COR-L47 (cell line): ENCODE measurements at regions not wholly inside any gene's neighbourhood (a gene's known extent, or its start where the extent isn't known, plus 50 kb on each side); places are given as distances from the start of the nearest gene placed in this dataset.
"Not testable (repeated sequence)": the region's sequence is repeated elsewhere in the genome, so short reads cannot be mapped to it uniquely, and the experiment has no call there.

Experiments used
- DNase-seq: peaks from one replicate; lab custom pipeline; 2025; lab: John Stamatoyannopoulos, UW

DNA sequence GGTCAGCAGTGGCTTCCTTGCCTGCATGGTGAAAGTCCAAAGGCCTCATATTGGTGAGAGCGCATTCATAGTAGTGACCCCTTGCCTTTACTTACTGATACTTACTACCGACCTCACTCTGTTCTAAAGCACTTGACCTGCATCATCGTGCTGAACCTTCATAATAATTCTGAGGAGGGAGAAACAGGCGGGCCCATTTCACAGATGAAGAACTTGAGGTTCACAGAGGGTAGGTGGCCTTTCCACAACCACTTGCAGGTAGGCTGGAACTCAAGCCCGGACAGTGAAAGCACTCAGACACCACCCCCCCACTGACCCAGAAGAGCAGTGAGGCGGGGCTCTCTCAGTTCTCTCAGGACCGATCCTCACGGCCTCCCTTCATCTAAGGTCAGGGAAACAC, 149.4 kb upstream of the CHST15 start:
- DNase-seq = no peak

DNA sequence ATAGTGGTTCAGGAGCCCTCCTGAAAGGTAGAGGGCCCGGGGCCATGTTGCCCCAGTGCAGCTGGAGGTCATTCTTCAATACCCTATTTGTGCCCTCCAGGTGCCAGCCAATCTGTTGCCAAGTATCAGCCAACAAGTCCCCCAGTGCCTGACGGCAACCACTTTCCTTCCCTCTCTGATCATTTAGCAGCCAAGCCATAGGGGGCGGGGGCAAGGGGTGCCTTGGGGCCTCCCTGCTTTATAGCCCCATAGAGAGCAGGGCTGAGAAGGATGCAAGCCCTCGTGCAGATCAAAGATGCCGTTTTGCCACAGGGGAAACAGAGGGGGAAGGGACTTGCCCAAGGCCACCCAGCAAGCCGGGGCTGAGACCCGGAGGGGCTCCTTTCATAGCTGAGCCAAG, 149.0 kb upstream of the CHST15 start:
- DNase-seq = no peak

DNA sequence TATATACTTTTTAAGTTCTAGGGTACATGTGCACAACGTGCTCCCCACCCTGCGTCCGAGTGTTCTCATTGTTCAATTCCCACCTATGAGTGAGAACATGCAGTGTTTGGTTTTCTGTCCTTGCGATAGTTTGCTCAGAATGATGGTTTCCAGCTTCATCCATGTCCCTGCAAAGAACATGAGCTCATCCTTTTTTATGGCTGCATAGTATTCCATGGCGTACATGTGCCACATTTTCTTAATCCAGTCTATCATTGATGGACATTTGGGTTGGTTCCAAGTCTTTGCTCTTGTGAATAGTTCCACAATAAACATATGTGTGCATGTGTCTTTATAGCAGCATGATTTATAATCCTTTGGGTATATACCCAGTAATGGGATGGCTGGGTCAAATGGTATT, 148.1 kb upstream of the CHST15 start:
- DNase-seq = not testable (repeated sequence)

DNA sequence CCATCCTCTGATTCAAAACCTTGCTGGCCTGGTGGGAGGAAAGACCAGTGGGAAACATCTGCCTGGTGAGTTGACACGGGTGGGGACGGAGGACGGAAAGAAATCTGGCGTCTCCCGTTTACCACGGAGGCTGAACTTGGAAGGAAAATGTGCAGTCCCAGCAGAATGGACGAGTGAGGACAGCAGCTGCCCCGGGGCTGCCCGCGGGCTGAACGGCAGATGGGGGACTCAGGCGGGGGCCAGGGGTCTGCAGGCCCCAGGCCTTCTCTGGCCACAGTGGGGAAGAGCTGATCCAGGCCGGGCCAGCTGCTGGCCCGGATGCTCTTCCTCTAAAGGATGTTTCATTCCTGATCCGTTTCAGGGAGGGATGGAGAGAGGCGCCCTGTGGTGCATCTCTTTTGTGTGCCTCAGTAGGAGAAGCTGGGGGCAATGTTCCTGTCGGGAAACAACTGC, 147.5 kb upstream of the CHST15 start:
- DNase-seq = no peak

GRCh38 chr10:124239696-124240095, 146.3 kb upstream of the CHST15 start:
- DNase-seq = no peak

DNA sequence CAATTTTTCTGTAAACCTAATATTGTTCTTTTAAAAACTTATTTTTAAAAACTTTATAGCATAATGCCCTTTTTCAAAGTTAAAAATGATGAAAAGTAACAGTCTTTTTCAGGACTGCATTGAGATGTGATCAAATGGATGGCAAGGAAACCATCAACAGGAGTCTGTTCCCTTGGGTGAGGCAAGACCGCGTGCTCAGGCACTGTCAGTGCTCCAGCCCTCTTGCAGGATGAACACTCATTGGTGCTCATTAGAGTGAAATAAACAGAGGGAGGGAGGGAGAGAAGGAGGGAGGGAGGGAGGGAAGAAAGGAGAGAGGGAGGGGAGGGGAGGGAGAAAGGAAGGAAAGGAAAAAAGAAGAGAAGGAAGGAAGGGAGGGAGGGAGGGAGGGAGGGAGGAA, 145.7 kb upstream of the CHST15 start:
- no peak for DNase-seq

DNA sequence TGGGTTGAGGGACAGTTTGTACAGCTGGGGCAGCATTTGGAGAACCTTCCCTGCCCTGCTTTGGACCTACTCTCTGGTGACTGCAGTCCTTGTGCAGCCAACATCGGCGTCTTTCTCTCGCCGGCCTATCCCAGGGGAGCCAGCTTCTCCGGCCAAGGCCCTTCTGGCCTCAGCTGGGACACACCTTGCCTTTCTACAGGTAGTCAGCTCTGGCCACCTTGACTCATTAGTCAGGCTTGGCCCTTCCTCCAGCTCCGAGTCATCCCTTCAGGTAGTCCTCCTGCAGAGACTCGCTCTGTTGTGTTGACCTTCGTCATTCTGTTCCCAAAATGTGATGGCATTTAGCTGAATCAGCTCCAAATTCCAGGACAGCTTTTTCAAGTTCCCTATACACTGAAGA, 145.0 kb upstream of the CHST15 start:
- DNase-seq = no peak

- DNase-seq = no peak
These were observed 144.0 kb upstream of the CHST15 start for GRCh38 chr10:124237282-124237961.

DNA sequence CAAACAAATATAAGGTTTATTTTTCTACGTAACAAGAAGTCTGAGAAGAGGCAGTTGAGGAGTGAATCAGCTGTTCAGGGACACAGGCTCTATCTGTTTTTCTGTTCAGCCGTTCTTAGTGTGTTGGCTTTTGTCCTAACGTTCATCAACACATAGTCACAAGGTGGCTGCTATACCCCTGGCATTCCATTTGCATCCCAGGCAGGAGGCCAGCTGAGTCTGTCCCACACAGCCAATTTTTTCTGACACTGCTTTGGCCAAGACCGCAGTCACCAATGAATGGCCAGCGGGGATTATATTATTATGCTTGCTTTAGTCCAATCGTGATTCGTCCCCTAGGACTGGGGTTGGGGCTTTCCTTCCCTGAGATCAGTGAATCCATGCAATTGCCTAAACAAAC, 143.4 kb upstream of the CHST15 start:
- no peak for DNase-seq

DNA sequence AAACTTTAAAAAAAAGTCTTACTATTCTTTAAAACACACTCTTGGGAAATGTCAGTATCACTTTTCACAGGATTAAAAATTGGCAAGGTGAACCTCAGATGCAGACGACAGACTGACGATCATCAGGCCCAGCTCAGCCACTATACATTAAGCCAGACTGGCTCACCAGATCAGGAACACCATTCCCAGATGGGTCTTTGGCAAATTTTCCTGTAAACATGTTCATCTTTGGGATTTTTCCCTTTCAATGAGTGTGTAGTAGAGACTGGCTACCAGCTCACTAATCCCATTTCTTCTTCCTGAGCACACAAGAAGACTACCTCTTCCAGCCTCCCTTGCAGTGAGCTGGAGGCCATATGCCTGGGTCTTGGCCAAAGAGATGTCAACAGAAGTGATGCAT, 142.7 kb upstream of the CHST15 start:
- DNase-seq = no peak

- no peak for DNase-seq
These were observed 141.8 kb upstream of the CHST15 start for GRCh38 chr10:124235232-124235631.

DNA sequence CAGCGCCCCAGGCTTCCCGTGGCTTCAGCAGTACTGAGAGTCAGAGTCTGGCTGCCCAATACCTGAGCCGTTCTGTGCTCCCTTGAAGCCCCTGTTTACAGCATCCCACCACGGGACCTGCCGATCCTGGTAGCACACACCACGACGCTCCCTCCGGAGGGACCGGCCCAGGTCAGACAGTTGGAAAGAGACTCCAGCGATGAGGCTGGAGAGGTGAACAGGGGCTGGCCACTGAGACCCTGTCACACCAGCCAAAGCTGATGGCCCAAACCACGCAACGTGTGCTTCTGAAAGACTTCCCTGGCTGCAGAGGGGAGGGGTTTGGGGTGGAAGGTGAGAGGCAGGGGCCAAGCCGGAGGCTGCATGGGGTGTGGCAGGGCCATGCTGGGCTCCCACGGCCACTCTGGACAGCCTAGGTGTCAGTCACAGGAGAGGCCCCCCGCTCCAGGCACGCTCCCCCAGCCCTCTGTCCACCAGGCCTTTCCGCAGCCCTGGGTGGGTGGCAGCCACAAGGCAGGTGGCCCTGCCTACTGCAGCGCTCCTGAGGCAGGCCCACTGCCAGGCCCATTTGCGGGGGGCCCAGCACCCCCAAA, 140.2 kb upstream of the CHST15 start:
- no peak for DNase-seq

GRCh38 chr10:124232686-124233545, 139.5 kb upstream of the CHST15 start:
- DNase-seq = no peak

DNA sequence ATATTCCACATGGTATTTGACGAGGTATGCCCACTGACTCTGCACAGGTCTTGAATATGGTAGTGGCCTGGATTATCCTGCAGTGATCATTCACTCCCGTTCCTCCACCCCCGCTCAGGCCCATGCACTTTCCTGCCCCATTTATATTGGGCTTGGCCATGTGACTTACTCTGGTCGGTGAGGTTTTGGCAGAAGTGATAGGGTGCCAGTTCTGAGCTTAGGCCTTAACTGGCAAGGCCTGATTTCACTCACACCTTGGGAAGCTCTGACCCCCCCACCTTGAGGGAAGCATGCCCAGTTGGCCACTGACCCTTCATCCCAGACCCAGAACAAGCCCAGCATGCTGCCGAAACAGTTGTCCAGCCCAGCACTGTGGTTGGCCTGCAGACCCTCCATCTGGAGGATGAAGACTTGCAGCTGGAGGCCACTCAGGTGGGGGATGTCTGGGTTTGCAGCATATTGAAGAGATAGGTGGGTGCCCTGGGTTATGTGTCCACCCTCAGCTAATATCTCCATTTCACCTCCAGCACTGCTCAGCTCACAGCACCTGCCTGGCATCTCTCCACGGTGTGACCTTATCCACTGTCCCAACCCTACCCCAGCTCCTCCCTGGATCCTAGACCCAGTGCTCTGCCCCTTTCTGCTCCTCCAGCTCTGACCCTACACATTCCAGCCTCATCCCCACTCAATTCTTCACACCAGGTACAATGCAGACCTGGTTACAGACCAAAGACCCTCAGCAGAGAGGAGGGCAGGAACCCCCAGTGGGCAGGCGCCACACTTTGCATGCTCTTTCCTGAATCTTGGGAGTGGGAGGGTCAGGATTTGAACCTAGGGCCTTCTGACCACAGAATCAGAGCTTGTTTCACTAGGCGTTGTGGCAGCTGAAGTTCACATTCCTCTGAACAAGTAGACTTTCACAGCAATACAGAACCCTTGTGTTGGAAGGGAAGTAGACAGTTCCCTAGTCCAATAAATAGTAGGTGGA, 138.1 kb upstream of the CHST15 start:
- no peak for DNase-seq

GRCh38 chr10:124230635-124231167, 137.3 kb upstream of the CHST15 start:
- DNase-seq = no peak

DNA sequence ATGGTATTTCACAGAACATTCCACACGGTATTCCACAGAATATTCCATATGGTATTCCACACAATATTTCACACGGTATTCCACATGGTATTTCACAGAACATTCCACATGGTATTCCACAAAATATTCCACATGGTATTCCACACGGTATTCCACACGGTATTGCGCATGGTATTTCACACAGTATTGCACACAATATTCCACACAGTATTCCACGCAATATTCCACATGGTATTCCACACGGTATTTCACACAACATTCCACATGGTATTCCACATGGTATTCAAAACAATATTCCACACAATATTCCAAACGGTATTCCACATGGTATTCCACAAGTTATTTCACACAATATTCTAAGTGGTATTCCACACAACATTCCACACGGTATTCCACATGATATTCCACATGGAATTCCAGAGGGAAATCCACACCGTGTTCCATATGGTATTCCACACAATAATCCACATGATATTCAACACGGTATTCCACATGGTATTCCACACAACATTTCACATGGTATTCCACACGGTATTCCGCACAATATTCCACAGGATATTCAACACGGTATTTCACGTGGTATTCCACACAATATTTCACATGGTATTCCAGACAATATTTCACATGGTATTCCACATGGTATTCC, 136.7 kb upstream of the CHST15 start:
- no peak for DNase-seq

DNA sequence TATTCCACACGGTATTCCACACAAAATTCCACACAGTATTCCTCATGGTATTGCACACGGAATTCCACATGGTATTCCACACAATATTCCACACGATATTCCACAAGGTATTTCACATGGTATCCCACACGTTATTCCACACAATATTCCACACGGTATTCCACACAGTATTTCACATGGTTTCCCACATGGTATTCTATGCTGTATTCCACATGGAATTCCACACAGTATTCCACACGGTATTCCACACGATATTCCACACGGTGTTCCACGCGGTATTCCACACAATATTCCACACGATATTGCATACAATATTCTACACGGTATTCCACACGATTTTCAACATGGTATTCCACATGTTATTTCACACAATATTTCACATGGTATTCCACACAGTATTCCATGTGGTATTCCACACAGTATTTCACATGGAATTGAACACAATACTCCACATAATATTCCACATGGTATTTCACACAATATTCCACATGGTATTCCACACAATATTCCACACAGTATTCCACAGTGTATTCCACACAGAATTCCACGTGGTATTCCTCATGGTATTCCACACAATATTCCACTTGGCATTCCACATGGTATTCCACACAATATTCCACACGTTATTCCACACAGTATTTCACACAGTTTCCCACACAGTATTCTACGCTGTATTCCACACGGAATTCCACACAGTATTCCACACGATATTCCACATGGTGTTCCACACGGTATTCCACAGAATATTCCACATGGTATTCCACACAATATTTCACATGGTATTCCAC, 136.0 kb upstream of the CHST15 start:
- DNase-seq = no peak

- DNase-seq = no peak
These were observed 135.1 kb upstream of the CHST15 start for GRCh38 chr10:124228471-124228870.

DNA sequence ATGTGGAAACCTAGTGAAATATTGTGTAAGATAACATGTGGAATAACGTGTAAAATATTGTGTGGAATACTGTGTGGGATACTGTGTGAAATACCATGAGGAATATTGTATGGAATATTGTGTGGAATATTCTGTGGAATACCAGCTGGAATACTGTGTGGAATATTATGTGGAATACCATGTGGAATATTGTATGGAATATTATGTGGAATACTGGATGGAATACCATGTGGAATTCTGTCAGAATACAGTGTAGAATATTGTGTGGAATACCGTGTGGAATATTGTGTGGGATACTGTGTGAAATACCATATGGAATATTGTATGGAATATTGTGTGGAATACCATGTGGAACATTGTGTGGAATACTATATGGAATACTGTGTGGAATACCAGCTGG, 134.6 kb upstream of the CHST15 start:
- DNase-seq = no peak
